Mucosa of descending colon (tissue), 3 donors: ENCODE measurements at regions not wholly inside any gene's neighbourhood (a gene's known extent, or its start where the extent isn't known, plus 50 kb on each side); places are given as distances from the start of the nearest gene placed in this dataset.

Experiments
- ATAC-seq: fragments of 200-7000 bp; cut with Tn5 transposase; one replicate; pipeline ENCODE4 v1.9.1; 2020; ENCODE audit warnings: mild to moderate bottlenecking, moderate library complexity
- DNase-seq, 3 donors: peaks; one replicate each; pipeline ENCODE4 v3.0.0-alpha.2; 2020
- H3K36me3 ChIP-seq: fragments of 200-600 bp; one replicate; pipeline ENCODE4 v1.8.0; 2021; ENCODE audit warnings: low read depth, mild to moderate bottlenecking
- H3K4me1 ChIP-seq: fragments of 200-600 bp; one replicate; pipeline ENCODE4 v1.8.0; 2021; ENCODE audit warnings: low read depth, mild to moderate bottlenecking
- H3K4me3 ChIP-seq: fragments of 200-600 bp; one replicate; pipeline ENCODE4 v1.8.0; 2021; ENCODE audit warnings: mild to moderate bottlenecking
- H3K9me3 ChIP-seq: fragments of 200-600 bp; one replicate; pipeline ENCODE4 v1.8.0; 2021; ENCODE audit warnings: mild to moderate bottlenecking
- intact Hi-C, 2 donors: fragments of 100-400 bp; cut with DNase I in 1 of 2; cut with micrococcal nuclease in 1 of 2; formaldehyde crosslinking; loops; one replicate each; pipeline versions ENCODE4 v1.11.0 to v1.11.1; 2022; cut with DNase I, micrococcal nuclease
- TF ChIP-seq, protein P1 (sequence below): fragments of 200-600 bp; IDR thresholded peaks from one replicate; pipeline ENCODE4 v1.8.0; 2022; ENCODE audit warnings: antibody characterized with exemption, mild to moderate bottlenecking
- donor health status: DM: no; HTN: no; CAD: no; lungs with moderate emphysema.
- donor health status: DM: no; HTN: no; CAD: no.
- donor health status: DM: no; HTN: yes; CAD: no.

DNA sequence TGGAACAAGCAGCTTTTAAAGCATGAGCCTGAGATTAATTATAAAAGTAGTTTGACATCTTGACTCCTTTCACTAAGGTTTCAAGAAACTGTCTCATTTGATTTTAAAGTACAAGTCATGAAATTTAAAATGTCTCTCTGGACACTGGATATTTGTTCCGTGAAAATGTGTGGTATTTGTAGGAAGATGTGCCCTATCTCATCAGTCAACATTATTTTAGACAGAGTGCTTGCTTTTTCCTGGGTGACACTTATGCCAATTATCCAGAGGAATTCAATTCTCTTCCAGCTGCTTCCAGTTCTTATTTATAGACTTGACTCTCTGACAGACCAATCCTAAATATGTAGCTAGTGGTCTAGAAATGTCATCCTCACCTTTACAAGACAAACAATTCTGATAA, 300.4 kb downstream of the PLA2G4A start:
- Histone ChIP-seq H3K9me3 (peaks cover 9% of the 10 kb centered on the region), H3K4me1 (no peaks in the 10 kb centered on the region), H3K4me3 (no peak overlapping the region), H3K36me3 (no peaks in the 10 kb centered on the region)
- TF ChIP-seq, protein P1, sequence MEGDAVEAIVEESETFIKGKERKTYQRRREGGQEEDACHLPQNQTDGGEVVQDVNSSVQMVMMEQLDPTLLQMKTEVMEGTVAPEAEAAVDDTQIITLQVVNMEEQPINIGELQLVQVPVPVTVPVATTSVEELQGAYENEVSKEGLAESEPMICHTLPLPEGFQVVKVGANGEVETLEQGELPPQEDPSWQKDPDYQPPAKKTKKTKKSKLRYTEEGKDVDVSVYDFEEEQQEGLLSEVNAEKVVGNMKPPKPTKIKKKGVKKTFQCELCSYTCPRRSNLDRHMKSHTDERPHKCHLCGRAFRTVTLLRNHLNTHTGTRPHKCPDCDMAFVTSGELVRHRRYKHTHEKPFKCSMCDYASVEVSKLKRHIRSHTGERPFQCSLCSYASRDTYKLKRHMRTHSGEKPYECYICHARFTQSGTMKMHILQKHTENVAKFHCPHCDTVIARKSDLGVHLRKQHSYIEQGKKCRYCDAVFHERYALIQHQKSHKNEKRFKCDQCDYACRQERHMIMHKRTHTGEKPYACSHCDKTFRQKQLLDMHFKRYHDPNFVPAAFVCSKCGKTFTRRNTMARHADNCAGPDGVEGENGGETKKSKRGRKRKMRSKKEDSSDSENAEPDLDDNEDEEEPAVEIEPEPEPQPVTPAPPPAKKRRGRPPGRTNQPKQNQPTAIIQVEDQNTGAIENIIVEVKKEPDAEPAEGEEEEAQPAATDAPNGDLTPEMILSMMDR = no peak
- intact Hi-C loops = no loop called here
- DNase-seq (no peak), ATAC-seq (no peak)

- TF ChIP-seq, protein P1 = no peak
- Histone ChIP-seq H3K4me1 (no peaks in the 10 kb centered on the region), H3K4me3 (no peak overlapping the region), H3K9me3 (peaks cover 4% of the 10 kb centered on the region), H3K36me3 (no peaks in the 10 kb centered on the region)
- intact Hi-C loops = no loop called here
- DNase-seq (no peak), ATAC-seq (no peak)
Measured at GRCh38 chr1:187143783-187144182, 315.0 kb downstream of the PLA2G4A start.

GRCh38 chr1:187146388-187146787, 317.6 kb downstream of the PLA2G4A start:
- ATAC-seq (no peak), DNase-seq (no peak)
- Histone ChIP-seq H3K36me3 (no peaks in the 10 kb centered on the region), H3K4me1 (no peaks in the 10 kb centered on the region), H3K4me3 (no peak overlapping the region), H3K9me3 (peaks cover 5% of the 10 kb centered on the region)
- TF ChIP-seq, protein P1 = no peak
- intact Hi-C loops = no loop called here

DNA sequence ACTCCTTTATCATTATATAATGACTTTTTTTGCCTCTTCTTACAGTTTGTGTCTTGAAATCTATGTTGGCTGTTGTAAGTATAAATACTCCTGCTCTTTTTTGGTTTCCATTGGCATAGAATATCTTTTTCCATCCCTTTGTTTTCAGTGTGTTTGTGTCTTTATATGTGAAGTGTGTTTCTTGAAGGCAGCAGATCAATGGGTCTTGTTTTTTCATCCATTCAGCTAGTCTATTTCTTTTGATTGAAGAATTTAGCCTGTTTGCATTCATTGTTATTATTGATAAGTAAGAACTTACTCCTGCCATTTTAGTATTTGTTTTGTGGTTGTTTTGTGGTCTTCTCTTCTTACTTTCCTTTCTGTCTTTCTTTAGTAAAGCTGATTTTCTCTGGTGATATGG, 322.8 kb downstream of the PLA2G4A start:
- DNase-seq (no peak), ATAC-seq (no peak)
- Histone ChIP-seq H3K4me1 (no peaks in the 10 kb centered on the region), H3K9me3 (peaks cover 22% of the 10 kb centered on the region), H3K36me3 (no peaks in the 10 kb centered on the region), H3K4me3 (no peak overlapping the region)
- intact Hi-C loops = no loop called here
- TF ChIP-seq, protein P1 = no peak

DNA sequence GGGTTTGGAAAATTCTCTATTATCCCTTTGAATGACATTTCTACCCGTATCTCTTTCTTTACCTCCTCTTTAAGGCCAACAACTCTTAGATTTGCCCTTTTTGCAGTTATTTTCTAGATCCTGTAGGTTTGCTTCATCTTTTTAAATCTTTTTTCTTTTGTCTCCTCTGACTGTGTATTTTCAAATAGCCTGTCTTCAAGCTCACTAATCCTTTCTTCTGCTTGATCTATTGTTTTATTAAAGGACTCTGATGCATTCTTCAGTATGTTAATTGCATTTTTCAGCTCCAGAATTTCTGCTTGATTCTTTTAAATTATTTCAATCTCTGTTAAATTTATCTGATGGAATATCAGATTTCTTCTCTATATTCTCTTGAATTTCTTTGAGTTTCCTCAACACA, 324.3 kb downstream of the PLA2G4A start:
- Histone ChIP-seq H3K36me3 (no peaks in the 10 kb centered on the region), H3K9me3 (peaks cover 22% of the 10 kb centered on the region), H3K4me1 (no peaks in the 10 kb centered on the region), H3K4me3 (no peak overlapping the region)
- ATAC-seq (no peak), DNase-seq (no peak)
- TF ChIP-seq, protein P1 = no peak
- intact Hi-C loops = no loop called here

GRCh38 chr1:187157115-187157514, 328.4 kb downstream of the PLA2G4A start:
- DNase-seq (no peak), ATAC-seq (no peak)
- TF ChIP-seq, protein P1 = no peak
- Histone ChIP-seq H3K4me3 (no peak overlapping the region), H3K4me1 (no peaks in the 10 kb centered on the region), H3K9me3 (peaks cover 13% of the 10 kb centered on the region), H3K36me3 (no peaks in the 10 kb centered on the region)
- intact Hi-C loops = no loop called here
